HG03095 (cell line): ENCODE measurements at regions not wholly inside any gene's neighbourhood (a gene's known extent, or its start where the extent isn't known, plus 50 kb on each side); places are given as distances from the start of the nearest gene placed in this dataset.
"Not testable (repeated sequence)": the region's sequence is repeated elsewhere in the genome, so short reads cannot be mapped to it uniquely, and the experiment has no call there.

Experiments used
- ATAC-seq: cut with Tn5 transposase; IDR thresholded peaks from one replicate; pipeline ENCODE4 v1.9.1; 2021; ENCODE audit warnings: moderate library complexity; ENCODE audit not compliant: unreplicated experiment

DNA sequence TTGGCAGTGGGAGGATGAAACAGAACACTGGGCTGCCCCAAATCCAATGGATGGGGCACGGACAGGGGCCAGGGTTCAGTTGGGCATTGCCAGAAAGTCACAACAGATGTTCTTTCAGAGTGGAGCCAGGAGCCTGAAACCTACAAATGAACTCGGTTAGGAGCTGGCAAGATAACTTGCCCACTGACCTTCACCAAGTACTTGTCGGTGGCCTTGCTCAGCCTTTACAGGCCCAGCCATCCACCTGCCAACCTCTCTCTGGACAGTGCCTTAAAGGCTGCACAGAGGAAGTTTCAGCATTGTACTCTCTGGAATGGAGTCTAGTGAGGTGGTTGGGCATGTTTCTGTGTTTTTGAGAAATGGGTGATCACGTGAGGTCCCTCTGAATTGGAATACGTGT lies 87.1 kb upstream of the USP9X start:
- ATAC-seq, result no peak

GRCh38 chrX:41001327-41001726 lies 83.9 kb upstream of the USP9X start:
- no peak for ATAC-seq

DNA sequence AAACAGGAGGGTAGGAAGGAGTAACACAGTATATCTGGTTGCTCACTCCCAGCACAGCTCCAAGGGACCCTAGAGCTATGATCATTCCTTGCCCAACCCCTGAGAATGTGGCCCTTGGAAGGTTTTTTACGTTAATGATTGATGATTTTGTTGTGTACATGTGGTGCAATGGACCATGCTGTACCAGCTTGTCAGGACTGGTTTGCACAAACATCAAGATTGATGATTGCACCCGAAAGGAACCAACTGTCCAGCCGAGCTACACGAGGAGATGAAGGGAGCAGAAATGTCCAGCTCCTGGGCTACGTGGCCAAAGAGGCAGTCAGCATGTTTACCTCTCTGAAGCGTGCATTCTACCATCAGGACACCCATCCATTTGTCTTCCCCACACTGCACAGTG lies 83.2 kb upstream of the USP9X start:
- ATAC-seq, result no peak

DNA sequence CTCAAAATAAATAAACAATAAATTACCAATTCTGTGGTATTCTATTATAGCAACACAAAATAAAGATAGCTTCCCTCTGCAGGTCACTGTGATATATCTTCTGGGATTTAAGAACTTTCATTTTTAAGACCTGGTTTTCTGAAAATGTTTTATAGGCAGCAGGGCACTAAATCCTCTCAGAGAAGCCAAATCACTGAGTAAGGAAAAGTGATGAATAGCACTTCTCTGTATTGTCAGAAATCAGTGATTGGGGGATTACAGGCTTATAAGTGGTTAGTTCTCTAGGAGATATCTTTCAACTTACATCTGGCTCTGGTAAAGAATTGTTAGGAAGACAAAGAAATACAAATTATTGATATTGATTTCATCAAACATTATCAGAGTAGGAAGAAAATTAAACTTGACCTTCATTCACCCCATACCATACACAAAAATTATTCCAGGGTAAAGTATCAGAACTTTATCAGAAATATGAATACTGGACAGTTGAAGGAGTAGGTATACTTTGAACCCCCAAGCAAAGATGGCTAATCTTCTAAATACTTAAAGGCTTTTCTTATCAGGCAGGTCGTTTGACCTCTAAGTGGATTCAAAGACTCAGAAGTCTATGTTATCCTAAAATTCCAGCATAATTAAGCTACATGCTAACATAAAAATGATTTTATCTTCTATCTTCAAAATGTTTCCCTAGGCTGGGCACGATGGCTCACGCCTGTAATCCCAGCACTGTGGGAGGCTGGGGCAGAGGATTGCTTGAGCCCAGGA lies 81.6 kb upstream of the USP9X start:
- no peak for ATAC-seq

DNA sequence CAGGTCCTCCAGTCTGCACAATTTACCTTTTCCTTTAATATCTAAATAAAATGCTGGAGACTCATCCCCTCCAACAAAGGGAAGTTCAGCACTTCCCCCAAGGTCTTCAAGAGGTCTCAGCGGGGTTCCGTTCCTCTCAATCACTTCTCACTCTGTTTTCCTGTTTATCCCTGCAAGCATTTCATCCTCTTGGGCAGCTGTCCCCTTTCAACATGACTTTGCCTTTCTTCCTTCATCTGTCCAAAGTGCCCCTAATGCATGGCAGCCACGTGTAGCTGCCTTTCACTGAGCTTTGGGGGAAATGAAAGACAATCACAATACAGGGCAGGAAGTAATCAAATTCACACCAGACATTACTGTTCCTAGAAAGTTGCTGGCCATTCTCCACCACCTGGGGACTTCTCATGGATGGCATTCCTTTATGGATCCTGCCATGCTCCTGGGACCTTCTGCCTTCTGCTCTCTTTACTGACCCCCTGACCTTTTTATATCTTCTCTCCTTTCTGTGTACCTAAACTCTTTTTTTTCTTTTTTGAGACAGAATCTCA lies 79.7 kb upstream of the USP9X start:
- ATAC-seq, result no peak

GRCh38 chrX:41009850-41010846 lies 75.1 kb upstream of the USP9X start:
- ATAC-seq, result no peak

GRCh38 chrX:41014776-41015360 lies 70.4 kb upstream of the USP9X start:
- ATAC-seq, result no peak

GRCh38 chrX:41017785-41018184 lies 67.5 kb upstream of the USP9X start:
- not testable (repeated sequence) for ATAC-seq

GRCh38 chrX:41018391-41019040 lies 66.7 kb upstream of the USP9X start:
- not testable (repeated sequence) for ATAC-seq

- no peak for ATAC-seq
Measured at GRCh38 chrX:41019041-41019392, 66.2 kb upstream of the USP9X start.

DNA sequence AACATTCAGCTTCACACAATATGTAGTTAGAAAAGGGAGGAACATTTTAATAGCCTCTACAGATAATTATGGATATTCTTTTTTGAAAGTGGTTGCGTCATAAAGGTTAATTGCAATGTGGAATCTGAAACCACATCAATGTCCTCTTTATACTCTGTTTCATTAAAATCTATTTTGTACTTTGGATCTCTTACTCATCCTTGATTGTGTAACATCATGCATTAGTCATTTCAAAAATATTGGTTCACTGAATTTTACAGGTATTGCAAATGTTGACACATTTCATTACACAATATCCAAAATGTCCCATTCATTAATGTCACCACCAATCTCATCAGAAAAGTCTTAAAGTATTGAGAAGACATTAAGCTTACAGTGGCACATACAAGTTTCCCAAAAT lies 62.7 kb upstream of the USP9X start:
- ATAC-seq, result no peak

DNA sequence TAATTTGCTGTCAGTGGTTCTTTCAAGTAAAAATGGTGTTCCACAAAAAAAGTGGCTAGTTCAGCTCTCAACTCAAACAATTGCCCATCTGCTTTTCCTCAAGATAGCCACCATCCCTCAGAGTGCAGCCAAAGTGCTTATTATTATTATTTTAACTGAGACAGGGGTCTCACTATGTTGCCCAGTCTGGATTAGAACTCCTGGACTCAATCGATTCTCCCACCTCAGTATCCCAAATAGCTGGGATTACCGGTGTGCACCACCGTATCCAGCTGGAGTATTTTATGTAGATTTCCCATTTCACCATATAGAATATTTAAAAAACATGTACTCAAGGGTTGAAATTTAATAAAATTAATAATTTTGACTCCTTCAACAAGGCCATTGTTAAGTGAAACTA lies 62.1 kb upstream of the USP9X start:
- no peak for ATAC-seq

- ATAC-seq, result not testable (repeated sequence)
Measured at GRCh38 chrX:41024335-41024734, 60.9 kb upstream of the USP9X start.

GRCh38 chrX:41024755-41025154 lies 60.5 kb upstream of the USP9X start:
- ATAC-seq, result no peak

- no peak for ATAC-seq
Measured at GRCh38 chrX:41025926-41026701, 59.1 kb upstream of the USP9X start.

GRCh38 chrX:41026702-41027078 lies 58.6 kb upstream of the USP9X start:
- no peak for ATAC-seq

DNA sequence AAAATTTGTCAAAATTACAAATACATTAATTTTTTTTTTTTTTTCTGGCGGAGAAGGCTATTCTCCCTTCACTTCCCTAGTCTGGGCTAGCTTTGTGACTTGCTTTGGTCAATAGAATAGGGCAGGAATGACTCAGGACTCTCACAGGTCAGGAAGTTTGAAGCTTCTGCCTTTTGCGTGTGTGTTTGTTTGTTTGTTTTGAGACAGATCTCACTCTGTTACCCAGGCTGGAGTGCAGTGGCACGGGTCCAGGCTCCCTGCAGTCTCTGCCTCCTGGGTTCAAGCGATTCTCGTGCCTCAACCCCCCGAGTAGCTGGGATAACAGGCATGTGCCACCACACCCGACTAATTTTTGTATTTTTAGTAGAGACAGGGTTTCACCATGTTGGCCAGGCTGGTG lies 55.9 kb upstream of the USP9X start:
- ATAC-seq, result no peak

- no peak for ATAC-seq
Measured at GRCh38 chrX:41031256-41031967, 53.8 kb upstream of the USP9X start.

GRCh38 chrX:41033299-41033698 lies 51.9 kb upstream of the USP9X start:
- no peak for ATAC-seq

DNA sequence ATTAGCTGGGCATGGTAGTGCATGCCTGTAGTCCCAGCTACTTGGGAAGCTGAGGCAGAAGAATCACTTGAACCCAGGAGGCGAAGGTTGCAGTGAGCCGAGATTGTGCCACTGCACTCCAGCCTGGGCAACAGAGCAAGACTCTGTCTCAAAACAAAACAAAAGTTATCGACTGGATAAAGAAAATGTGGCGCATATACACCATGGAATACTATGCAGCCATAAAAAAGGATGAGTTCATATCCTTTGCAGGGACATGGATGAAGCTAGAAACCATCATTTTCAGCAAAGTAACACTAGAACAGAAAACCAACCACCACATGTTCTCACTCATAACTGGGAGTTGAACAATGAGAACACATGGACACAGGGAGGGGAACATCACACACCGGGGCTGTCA lies 50.3 kb upstream of the USP9X start:
- ATAC-seq, result not testable (repeated sequence)
